Progenitor cell of endocrine pancreas (in vitro differentiated cells): ENCODE measurements at regions not wholly inside any gene's neighbourhood (a gene's known extent, or its start where the extent isn't known, plus 50 kb on each side); places are given as distances from the start of the nearest gene placed in this dataset.

Source experiments
- DNase-seq: peaks from one replicate; pipeline ENCODE4 v3.0.0; 2021; ENCODE audit warnings: low spot score; ENCODE audit not compliant: unreplicated experiment
- H3K27ac Mint-ChIP-seq: 2 replicates; pipeline ENCODE4 v1.8.0; 2021; ENCODE audit warnings: mild to moderate bottlenecking, moderate library complexity, mixed read lengths
- H3K27me3 Mint-ChIP-seq: 2 replicates; pipeline ENCODE4 v1.8.0; 2021; ENCODE audit warnings: mixed read lengths
- H3K36me3 Mint-ChIP-seq: 2 replicates; pipeline ENCODE4 v1.8.0; 2022; ENCODE audit warnings: mixed read lengths; ENCODE audit not compliant: insufficient read depth
- H3K4me1 Mint-ChIP-seq: 2 replicates; pipeline ENCODE4 v1.8.0; 2021; ENCODE audit warnings: low read depth, mixed read lengths
- H3K4me3 Mint-ChIP-seq: 2 replicates; pipeline ENCODE4 v1.8.0; 2021; ENCODE audit warnings: low read depth, mild to moderate bottlenecking, moderate library complexity, mixed read lengths
- H3K9me3 Mint-ChIP-seq: 2 replicates; pipeline ENCODE4 v1.8.0; 2021; ENCODE audit warnings: low read depth, mixed read lengths
- TF ChIP-seq, protein P1 (sequence below): fragments of 200-600 bp; sonication (generic); IDR thresholded peaks from one replicate; pipeline ENCODE4 v1.5.0; 2021; ENCODE audit warnings: antibody characterized with exemption, mild to moderate bottlenecking; ENCODE audit not compliant: unreplicated experiment

DNA sequence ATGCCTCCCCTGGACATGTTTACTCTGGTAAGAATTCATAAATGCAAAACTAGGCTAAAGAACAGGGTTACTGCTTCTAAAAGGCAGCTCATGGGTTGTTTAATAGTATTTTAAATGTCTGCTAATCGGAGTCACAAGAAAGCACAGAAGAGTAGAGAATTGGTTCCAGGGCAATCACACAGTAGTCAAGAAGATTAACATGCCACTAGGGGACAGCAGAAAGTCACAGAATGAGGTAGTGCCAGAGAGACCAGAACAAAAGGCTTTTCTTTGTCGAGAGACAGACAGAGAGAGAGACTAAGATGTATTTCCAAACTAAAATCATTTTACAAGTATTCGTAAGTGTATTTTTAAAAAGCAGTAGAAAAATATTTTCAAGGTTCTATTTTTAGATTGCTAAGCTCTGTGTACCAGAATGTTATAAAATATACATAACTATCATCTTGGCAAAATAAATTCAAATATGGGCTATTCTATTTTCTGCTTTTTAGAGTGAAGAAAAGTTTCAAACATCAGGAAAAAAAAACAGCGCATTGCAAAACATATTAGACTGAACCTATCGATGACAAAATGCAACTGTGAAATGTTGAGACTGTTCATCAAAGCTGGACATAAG is 78.3 kb upstream of the CDIN1 start:
- TF ChIP-seq, protein P1, sequence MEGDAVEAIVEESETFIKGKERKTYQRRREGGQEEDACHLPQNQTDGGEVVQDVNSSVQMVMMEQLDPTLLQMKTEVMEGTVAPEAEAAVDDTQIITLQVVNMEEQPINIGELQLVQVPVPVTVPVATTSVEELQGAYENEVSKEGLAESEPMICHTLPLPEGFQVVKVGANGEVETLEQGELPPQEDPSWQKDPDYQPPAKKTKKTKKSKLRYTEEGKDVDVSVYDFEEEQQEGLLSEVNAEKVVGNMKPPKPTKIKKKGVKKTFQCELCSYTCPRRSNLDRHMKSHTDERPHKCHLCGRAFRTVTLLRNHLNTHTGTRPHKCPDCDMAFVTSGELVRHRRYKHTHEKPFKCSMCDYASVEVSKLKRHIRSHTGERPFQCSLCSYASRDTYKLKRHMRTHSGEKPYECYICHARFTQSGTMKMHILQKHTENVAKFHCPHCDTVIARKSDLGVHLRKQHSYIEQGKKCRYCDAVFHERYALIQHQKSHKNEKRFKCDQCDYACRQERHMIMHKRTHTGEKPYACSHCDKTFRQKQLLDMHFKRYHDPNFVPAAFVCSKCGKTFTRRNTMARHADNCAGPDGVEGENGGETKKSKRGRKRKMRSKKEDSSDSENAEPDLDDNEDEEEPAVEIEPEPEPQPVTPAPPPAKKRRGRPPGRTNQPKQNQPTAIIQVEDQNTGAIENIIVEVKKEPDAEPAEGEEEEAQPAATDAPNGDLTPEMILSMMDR: peak; percentile 84
- no peaks in the 10 kb centered on the region for H3K9me3 Mint-ChIP-seq
- H3K27me3 Mint-ChIP-seq: no peaks in the 10 kb centered on the region
- H3K4me1 Mint-ChIP-seq: peaks cover 58% of the 10 kb centered on the region
- DNase-seq: no peak
- no peak overlapping the region for H3K4me3 Mint-ChIP-seq
- no peaks in the 10 kb centered on the region for H3K36me3 Mint-ChIP-seq
- H3K27ac Mint-ChIP-seq: peak overlapping the region; percentile 6

DNA sequence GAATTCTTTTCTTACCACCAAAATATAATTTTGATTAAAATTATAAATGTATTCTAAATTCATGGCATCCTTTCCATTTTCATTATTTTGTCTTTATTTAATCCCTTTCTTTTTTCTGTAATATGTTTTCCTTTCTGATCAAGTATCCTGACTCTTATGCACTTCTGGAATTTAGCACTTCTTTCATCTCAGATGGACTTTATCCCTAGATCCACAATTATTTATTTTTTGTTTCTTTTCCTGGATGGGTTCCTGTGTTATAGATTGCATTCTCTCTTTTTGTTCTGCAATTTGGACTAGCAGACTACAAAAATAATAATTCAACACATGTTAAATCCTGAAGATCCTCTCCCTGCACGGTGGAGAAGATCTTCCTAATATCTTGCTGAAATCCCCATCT is 76.9 kb upstream of the CDIN1 start:
- DNase-seq: no peak
- H3K9me3 Mint-ChIP-seq: no peaks in the 10 kb centered on the region
- H3K4me3 Mint-ChIP-seq: no peak overlapping the region
- H3K4me1 Mint-ChIP-seq: peaks cover 64% of the 10 kb centered on the region
- H3K27ac Mint-ChIP-seq: no peak overlapping the region
- TF ChIP-seq, protein P1: no peak
- no peaks in the 10 kb centered on the region for H3K36me3 Mint-ChIP-seq
- H3K27me3 Mint-ChIP-seq: no peaks in the 10 kb centered on the region

DNA sequence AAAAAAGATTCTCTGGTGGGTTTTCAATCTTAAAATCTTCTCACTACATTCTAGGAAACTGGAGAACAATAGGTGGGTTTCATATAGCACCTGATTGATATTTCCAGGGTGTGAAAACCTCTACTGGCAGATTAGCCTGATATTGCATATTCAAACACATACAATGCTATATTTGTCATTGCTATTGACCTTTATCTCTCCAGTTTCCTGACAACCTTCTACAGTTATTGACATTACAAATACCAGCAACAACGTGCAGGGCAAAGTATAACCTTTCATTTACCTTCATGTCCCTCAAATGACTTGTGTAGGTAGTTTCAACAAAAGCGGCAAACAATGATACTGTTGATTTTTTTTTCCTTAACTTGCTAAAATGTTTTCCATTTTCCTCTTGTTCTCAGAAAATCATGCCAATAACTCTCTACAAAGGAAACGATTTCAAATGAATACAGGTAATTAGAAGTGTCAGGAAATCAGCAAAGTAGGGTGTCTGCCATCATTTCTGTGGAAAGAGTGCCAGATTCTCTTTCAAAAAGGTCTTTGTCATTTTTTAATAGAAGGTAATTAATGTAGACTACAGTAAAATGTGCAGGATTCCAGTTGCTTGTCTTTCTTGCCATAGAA is 72.6 kb upstream of the CDIN1 start:
- H3K9me3 Mint-ChIP-seq: no peaks in the 10 kb centered on the region
- H3K4me1 Mint-ChIP-seq: peaks cover 50% of the 10 kb centered on the region
- H3K27ac Mint-ChIP-seq: peak overlapping the region; percentile 14
- TF ChIP-seq, protein P1: no peak
- no peaks in the 10 kb centered on the region for H3K36me3 Mint-ChIP-seq
- no peaks in the 10 kb centered on the region for H3K27me3 Mint-ChIP-seq
- H3K4me3 Mint-ChIP-seq: no peak overlapping the region
- DNase-seq: no peak

DNA sequence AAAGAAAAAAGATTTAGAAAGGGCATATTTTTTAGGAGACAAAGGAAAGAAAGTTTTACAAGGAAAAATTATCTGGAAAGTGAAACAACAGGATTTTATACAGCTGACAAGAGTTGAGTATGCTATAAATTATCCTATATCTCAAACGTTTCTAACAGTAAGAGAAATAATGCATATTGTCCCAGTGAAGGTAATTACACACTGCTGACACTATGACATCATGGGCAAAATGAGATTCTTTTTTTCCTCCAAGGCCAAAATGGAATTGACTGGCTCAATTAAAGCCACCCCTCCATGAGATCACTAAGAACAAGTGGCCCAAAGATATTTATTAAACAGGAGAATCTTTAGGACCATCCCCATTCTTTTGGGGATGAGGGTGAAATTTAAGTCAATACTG is 72.0 kb upstream of the CDIN1 start:
- no peak for DNase-seq
- TF ChIP-seq, protein P1: no peak
- no peaks in the 10 kb centered on the region for H3K36me3 Mint-ChIP-seq
- H3K27me3 Mint-ChIP-seq: no peaks in the 10 kb centered on the region
- no peaks in the 10 kb centered on the region for H3K9me3 Mint-ChIP-seq
- H3K4me1 Mint-ChIP-seq: peaks cover 50% of the 10 kb centered on the region
- no peak overlapping the region for H3K4me3 Mint-ChIP-seq
- no peak overlapping the region for H3K27ac Mint-ChIP-seq

DNA sequence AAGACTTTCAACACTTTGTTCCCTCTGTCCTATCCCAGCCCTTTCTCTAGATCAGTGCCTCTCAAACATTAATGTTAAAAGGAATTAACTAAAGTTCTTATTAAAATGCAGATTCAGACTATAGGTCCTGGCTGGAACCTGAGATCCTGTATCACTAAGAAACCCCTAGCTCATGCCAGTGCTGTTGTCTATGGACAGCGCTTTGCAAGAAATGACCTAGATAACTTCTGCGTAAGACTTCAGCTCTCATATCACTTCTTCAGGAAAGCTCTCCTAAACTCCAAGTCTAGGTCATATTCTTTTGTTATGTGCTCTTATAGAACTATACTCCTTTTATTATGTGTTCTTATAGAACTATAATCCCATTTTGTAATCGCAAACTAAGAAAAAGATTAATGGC is 67.8 kb upstream of the CDIN1 start:
- no peak for DNase-seq
- H3K9me3 Mint-ChIP-seq: no peaks in the 10 kb centered on the region
- peaks cover 31% of the 10 kb centered on the region for H3K4me1 Mint-ChIP-seq
- H3K27ac Mint-ChIP-seq: peak overlapping the region; percentile 1
- no peaks in the 10 kb centered on the region for H3K27me3 Mint-ChIP-seq
- H3K4me3 Mint-ChIP-seq: no peak overlapping the region
- no peaks in the 10 kb centered on the region for H3K36me3 Mint-ChIP-seq
- TF ChIP-seq, protein P1: no peak
